Activated CD4-positive, alpha-beta T cell treated with anti-CD3 and anti-CD28 coated beads for 48 hours (primary cell): ENCODE measurements at regions not wholly inside any gene's neighbourhood (a gene's known extent, or its start where the extent isn't known, plus 50 kb on each side); places are given as distances from the start of the nearest gene placed in this dataset.

Experiments used
- DNase-seq: peaks from one replicate; pipeline ENCODE4 v3.0.0-alpha.2; 2020

DNA sequence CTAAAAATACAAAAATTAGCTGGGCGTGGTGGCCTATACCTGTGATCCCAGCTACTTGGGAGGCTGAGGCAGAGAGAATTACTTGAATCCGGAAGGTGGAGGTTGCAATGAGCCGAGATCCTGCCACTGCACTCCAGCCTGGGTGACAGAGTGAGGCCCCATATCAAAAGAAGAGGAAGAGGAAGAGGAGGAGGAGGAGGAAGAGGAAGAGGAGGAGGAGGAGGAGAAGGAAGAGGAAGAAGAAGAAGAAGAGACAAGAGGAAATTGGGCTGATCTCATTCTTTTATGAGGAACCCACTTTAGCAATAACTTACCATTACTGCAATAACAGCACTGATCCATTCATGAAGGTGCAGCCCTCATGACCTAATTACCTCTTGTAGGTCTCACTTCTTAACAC is 138.9 kb upstream of the GIMD1 start:
- no peak for DNase-seq

GRCh38 chr4:106503116-106504050 is 134.8 kb upstream of the GIMD1 start:
- no peak for DNase-seq

GRCh38 chr4:106502106-106502699 is 133.6 kb upstream of the GIMD1 start:
- peak; percentile 59 for DNase-seq

DNA sequence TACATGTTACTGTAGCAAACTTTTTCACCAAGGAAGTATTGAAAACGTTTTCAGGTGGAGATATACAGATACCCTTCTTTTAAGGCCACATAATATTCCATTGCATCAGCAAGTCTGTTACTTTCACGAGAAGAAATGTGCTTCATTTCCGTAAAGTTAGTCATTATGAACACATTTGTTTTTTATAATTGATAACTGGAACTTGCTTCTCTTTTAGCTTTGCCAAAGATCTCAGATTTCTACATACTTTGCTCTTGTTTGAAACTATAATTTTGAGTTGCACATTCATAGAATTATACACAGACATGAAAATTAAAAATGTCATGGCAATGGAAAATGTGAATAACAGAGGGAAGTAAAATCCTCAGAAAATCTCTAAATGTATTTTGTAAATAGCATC is 128.7 kb upstream of the GIMD1 start:
- DNase-seq = no peak

GRCh38 chr4:106496061-106496460 is 127.5 kb upstream of the GIMD1 start:
- DNase-seq = no peak

- DNase-seq = no peak
Observed at GRCh38 chr4:106495476-106495875, 126.9 kb upstream of the GIMD1 start.

DNA sequence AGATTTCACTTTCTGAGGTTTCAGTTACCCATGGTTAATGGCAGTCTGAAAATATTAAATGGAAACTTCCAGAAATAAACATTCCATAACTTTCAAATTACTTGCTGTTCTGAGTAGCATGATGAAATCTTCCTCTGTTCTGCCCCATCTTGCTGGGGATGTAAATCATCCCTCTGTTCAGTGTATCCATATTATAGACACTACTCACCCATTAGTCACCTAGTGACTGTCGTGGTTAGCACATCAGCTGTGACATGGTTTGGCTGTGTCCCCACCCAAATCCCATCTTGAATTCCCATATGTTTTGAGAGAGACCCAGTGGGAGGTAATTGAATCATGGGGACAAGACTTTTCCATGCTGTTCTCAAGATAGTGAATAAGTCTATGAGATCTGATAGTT is 125.5 kb upstream of the GIMD1 start:
- no peak for DNase-seq

GRCh38 chr4:106493086-106493485 is 124.5 kb upstream of the GIMD1 start:
- DNase-seq = no peak

DNA sequence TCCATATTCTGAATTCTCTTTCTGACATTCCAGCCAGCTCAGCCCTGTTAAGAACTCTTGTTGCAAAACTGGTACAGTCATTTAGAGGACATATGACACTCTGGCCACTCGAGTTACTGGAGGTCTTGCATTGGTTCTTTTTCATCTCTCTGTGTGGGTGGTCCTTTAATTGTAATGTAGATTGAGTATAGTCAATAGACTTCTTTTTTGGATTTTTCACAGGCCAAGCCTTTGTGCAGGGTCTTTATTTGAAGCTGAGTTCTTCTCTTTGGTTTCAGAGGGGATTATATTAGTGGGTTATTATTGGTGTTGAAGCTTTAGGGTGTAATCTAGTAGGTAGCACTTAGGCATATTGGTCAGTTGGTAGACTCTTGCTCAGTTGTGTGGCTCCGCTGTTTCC is 118.0 kb upstream of the GIMD1 start:
- no peak for DNase-seq

DNA sequence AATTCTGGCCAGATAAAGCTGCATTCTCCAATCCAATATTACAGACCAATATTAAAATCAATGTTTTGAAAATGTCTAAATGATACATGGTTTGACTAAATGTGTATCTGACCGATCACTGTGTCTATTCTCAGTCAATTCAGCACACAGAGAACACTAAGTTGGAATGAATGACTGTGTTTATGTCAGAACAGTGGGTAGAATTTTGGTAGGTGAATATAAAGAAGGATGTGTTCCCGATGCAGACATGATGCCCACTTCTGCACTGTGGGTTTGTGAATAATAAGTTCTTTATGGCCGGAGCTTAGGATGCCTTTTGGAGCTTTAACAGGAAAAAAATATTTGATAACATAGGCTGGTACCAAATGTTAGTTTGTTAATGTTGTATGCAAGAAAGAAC is 113.2 kb upstream of the GIMD1 start:
- DNase-seq = no peak

DNA sequence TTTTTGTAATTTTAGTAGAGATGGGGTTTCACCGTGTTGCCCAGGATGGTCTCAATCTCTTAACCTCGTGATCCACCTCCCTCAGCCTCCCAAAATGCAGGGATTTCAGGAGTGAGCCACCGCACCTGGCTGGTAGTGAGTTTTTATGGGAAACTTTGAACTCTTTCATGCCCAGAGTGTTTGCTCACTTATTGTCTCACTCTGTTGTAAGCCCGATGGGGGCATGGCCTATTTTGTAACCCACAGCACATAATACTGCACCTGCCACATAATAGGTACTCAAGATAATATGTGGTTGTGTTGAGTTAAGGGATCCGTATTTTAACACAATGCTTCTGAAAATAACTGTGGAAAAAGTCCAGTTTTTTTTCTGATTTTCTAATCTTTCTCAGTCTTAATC is 109.6 kb upstream of the GIMD1 start:
- DNase-seq = no peak

- no peak for DNase-seq
Observed at GRCh38 chr4:106476741-106477140, 108.2 kb upstream of the GIMD1 start.

DNA sequence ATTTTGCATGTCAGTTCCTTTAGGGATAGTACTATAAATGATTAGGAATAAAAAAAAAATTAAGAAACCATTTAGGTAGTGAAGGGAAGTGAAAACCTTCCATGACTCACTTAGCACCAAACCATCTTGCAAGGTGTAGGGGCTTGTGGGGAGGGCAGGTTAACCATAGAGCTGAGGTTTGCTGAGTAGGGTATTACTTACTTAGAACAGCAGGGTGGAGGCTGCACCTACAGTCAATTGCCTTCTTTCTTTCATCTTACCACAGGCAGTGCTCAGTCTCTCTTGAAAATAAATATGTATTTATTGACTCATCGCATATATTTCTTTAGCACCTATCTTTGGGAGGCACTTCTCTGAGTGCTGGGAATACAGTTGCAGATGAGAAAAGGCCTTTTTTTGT is 104.9 kb upstream of the GIMD1 start:
- DNase-seq = no peak

- DNase-seq = no peak
Observed at GRCh38 chr4:106471151-106471550, 102.6 kb upstream of the GIMD1 start.

GRCh38 chr4:106463622-106464021 is 95.0 kb upstream of the GIMD1 start:
- DNase-seq = no peak

DNA sequence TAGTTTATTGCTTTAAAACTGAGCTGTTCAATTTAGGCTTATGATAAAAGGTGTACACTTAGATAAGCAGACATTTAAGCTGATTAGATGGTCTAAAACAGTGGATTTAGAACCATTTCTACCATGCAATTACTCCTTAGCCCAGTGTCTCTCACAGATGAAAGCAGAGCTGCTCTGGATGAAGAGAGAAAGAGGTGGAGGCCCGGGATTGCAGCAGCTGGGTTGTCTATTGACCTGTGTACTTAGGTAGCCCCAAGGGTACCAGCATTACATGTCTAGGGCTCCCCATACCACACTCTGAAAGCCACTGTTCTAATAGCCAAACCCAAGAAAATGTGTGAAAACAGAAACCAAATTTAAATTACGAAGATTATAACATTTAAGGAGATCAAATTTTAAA is 86.0 kb upstream of the GIMD1 start:
- no peak for DNase-seq

DNA sequence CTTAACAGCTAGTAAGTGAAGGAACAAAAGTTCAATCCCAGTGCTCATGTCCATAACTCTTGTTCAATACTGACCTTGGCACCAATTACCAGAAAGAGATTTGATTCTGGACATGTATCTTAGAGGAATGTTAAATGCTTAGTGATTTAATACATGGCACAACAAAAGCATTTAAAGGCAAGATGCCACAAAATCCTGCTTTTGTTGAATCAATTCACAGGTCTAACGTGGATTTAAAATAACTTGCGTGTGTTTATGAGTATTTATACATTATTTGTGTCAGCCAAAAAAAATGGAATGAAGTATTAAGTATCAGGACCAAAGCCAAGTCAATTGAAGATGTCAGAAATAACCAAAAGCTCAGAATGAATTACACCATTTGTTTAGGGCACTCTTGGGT is 85.4 kb upstream of the GIMD1 start:
- DNase-seq = no peak

- no peak for DNase-seq
Observed at GRCh38 chr4:106451091-106451490, 82.5 kb upstream of the GIMD1 start.

DNA sequence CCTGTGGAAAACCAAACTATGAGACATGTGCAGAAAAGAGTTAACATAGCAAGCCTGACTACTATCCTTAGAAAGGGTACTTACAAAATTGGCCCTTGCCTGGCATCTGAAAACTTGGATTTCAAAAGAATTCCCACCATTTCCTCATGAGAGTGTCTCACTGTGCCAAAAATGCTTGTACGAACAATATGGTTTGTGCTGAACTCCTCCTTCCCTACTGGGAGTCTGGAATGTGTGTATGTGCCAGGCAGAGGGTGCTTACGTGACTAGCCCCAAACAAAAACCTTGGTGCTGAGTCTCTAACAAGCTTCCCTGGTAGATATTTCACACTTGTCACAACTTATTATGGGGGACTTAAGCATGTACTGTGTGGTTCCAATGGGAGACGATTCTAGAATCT is 81.7 kb upstream of the GIMD1 start:
- DNase-seq = no peak

DNA sequence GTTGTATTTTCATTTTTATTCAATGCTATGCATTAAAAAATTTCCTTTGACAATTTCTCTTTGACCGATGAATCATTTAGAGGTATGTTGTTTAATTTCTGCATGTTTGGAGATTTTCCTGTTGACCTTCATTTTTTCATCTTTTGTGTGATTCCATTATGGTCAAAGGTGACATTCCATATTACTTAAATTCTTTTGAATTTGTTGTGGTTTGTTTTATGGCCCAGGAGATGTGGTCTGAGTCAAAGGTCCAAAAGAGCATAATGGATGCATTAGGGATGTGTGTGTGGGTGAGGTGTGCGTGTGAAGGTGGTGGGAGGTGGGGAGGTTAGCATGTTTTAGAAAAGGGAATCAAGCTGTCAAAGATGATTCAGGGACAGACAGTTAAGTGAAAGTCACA is 76.0 kb upstream of the GIMD1 start:
- no peak for DNase-seq

DNA sequence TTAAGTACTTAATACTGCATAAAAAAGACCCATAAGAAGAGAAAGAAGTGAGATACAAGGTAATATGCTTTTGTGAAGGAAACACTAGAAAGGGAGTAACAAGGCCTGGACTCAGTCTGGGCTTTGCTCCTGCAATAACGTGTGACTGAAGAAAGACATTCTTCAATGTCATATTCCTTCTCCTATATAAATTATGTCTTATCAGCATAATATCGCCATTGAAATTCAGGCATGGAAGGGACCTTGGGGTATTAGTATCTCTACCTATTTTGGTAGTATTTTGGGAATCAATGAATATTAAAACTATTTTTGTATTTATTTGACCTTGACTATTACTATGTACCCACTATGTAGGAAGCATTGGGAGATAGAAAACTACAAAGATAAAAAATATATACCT is 62.2 kb upstream of the GIMD1 start:
- no peak for DNase-seq

- DNase-seq = no peak
Observed at GRCh38 chr4:106429885-106430284, 61.3 kb upstream of the GIMD1 start.

DNA sequence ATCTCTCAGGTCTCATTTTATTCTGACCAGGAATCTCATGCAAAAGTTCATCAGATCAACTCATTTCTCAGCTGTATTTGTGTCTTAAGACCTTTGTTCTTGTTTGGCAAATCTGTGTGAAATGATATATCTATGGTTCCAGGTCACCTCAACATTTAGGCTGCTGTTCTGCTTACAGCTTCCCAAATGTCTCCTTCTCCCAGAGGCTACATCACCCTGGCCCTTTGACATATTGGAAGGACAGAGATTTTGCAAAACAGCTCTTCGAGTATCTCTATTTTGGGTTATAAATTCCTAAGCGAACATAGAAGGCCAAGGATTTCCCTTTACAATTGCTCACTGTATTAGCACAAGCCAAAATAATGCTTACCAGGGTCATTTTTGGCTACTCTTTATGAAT is 57.5 kb upstream of the GIMD1 start:
- no peak for DNase-seq

GRCh38 chr4:106425576-106425975 is 57.0 kb upstream of the GIMD1 start:
- DNase-seq = no peak

DNA sequence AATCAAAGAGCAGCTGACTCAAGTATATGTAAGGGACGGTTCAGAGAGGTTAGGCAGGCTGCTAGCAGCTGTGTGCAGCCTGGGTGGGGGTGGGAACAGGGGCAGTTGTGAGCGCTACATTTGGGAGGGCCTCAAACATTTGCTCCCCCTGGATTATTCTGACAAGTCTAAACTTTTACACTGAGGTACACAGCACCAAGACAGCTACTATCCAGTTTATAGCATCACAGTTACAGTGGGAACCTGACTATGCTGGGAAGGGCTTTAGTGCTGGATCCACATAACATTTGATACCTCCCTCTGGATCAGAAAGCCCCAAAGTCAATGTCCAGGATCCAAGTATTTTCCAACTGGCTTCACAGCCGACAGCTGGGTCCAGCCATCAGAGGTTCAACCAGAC is 55.8 kb upstream of the GIMD1 start:
- DNase-seq = no peak
